GM18507 (cell line): ENCODE measurements at regions not wholly inside any gene's neighbourhood (a gene's known extent, or its start where the extent isn't known, plus 50 kb on each side); places are given as distances from the start of the nearest gene placed in this dataset.
A peak's percentile ranks its signal among the peaks of the same experiment; 100 is the strongest.

Source experiments
- DNase-seq: peaks from one replicate; pipeline ENCODE4 v3.0.0; 2011; ENCODE audit warnings: low read depth; ENCODE audit not compliant: insufficient read length; ENCODE audit errors: extremely low spot score
- FAIRE-seq: peaks from 2 replicates; lab custom pipeline; 2011; peaks lifted over from hg19 to GRCh38; lab: Jason Lieb, UNC

- FAIRE-seq = no peak
- DNase-seq = no peak
These were observed 477.4 kb downstream of the VRK1 start for GRCh38 chr14:97274626-97275025.

DNA sequence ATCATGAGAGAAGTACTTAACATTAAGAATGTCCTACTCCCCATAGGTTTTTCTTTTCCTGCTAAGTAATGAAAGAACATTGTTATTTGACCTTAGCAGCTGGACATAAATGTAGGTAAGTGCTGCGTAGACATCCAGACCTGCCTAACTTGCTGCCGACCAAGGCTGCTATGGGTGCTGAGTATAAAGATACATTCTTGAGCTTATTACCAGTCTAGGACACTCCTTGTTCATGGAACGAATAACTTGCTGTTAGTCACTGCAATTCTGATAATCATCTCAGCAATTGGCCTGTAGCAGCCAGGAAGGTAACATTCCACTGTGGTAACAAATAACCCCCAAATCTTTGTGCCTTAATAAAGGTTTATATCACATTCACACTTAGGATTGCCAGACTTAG is 478.1 kb downstream of the VRK1 start:
- DNase-seq = no peak
- FAIRE-seq = no peak

GRCh38 chr14:97276573-97276972 is 479.4 kb downstream of the VRK1 start:
- FAIRE-seq = no peak
- DNase-seq = no peak

DNA sequence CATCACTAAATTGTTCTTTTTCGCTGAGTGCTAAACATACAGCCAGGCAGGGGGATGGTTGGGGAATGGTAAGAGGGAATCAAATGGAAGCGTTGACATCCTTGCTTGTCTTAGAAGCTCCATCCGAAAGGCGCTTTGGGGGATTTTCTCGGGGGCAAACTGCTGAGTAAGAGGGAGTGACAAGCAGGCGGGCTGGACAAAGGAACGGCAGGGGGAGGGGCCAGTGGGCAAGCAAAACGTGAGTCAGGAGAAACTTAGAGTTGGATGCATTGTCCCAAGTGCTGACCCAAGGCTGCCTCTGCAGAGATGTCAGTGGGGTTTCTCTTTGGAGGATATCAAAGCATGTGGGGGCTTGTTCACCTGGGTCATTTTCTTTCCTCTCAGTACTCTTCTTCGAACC is 480.5 kb downstream of the VRK1 start:
- FAIRE-seq (no peak), DNase-seq (no peak)

DNA sequence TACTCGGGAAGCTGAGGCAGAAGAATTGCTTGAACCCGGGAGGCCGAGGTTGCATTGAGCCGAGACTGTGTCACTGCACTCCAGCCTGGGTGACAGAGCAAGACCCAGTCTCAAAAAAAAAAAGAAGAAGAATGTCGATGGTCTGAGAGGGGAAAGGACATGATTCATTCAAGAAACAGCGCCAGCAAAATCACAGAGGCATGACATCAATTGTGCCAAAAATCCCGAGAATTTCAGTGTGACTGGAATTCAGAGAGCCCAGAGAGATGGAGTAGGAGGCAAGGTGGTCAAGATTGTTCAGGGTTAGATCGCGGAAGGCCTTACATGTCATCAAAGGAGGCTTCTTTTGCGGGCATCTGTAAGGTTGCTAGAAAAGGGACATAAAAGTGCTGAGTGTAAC is 483.3 kb downstream of the VRK1 start:
- DNase-seq (no peak), FAIRE-seq (no peak)

DNA sequence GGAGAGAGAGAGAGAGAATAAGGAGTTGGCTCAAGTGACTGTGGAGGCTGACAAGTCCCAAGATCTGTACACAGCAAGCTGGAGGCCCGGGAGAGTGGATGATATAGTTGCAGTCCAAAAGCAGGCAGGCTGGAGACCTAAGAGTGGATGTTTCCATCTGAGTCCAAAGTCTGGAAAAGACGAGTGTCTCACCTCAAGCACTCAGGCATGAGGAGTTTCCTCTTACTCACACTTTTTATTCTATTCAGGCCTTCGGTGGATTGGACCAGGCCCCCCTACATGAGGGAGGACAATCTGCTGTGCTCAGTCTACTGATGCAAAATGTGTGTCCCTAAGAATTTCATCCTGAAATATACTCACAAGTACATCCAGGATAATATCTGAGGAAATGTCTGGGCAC is 484.6 kb downstream of the VRK1 start:
- DNase-seq (no peak), FAIRE-seq (no peak)

- no peak for DNase-seq
- no peak for FAIRE-seq
These were observed 485.2 kb downstream of the VRK1 start for GRCh38 chr14:97282210-97283004.

GRCh38 chr14:97283005-97283403 is 485.8 kb downstream of the VRK1 start:
- DNase-seq (no peak), FAIRE-seq (no peak)

DNA sequence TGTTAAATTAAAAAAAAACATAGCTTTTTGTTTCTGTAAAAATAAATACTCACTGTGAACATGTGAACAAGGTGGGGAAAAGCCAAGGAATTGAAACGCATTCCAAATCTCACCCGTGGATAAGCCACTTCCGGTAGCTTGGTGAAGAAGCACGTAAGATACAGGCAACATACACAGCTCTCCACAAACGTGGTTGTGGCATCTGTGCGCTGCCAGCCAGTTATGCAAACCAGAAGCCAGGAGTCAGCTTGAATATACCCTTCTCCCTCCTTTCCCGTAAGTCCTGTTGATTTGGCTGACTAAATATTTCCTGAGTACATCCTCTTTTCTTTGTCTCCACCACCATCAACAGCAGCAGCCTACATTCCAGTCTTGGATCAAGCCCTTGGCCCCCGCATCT is 486.2 kb downstream of the VRK1 start:
- DNase-seq (no peak), FAIRE-seq (no peak)

- FAIRE-seq (no peak), DNase-seq (no peak)
These were observed 486.7 kb downstream of the VRK1 start for GRCh38 chr14:97283841-97284240.

DNA sequence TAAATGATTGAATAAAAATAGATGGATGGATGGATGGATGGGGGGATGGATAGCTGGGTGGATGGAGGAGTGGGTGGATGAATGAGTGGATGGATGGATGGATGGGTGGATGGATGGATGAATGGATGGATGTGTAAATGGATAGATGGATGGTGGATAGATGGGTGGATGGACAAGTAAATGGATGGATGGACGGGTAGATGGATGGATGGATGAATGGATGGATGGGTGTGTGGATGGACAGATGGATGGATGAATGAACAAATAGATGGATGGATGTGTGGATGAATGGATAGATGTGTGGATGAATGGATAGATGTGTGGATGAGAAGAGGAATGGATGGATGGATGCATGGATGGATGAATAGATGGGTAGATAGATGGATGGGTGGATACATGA is 490.8 kb downstream of the VRK1 start:
- DNase-seq (no peak), FAIRE-seq (no peak)

DNA sequence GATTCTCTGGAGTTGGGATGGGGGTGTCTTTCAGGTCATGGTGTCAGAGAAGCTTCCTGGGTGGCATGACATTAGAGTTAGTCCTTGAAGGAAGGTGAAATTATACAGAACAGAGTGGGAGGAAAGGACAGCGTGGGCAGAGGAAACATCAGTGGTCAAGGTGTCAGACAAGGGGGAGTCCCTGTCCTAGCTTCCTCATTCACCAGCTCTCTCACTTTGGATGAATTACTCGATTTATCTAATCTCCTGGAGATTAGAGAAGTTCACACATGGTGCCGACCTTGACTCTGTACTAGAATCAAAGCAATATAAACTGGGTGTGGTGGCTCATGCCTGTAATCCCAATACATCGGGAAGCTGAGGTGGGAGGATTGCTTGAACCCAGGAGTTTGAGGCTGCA is 492.9 kb downstream of the VRK1 start:
- peak; percentile 9 for FAIRE-seq

GRCh38 chr14:97290977-97291376 is 493.8 kb downstream of the VRK1 start:
- FAIRE-seq = no peak
- DNase-seq = no peak

More for the DNA sequence above, 492.9 kb downstream of the VRK1 start:
- DNase-seq = no peak

DNA sequence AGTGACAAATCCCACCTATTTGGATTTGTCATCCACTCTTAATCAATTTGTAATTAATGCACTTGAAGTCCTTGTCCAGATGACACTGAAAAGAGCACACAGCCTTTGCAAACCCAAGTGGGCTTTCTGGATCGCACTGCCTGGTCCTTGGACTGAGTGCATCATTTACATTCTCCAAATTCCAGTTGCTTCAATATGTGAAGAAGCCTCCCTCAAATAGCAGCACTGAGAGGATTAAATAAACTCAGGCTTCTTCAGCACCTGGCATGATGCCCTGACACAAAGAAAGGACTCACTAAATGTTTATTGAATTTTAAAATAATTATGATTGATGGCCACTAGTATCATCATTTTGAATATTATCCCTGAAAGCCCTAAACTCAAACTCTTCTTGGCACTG is 496.5 kb downstream of the VRK1 start:
- DNase-seq = no peak
- FAIRE-seq = no peak

- no peak for DNase-seq
- no peak for FAIRE-seq
These were observed 498.0 kb downstream of the VRK1 start for GRCh38 chr14:97295108-97295710.

- DNase-seq (no peak), FAIRE-seq (no peak)
These were observed 499.0 kb downstream of the VRK1 start for GRCh38 chr14:97296176-97296575.

DNA sequence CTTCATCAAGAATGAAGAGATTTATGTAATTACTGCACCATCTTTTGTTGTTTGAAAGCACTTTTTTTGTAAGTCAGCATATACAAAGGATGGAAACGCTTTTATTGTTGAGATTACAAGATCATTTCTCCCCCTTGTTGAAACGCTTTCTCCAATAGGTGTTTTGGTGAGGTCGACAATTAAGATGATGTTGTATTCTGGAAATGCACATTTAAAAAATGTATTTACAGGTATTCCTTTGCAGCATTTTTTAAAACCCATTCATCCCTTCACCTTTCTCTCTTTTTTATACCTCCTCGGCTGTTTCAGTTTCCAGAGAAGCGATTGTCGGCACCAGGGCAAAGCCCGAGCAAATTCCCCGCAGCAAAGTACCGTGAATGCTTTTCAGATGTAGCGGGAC is 499.9 kb downstream of the VRK1 start:
- DNase-seq (no peak), FAIRE-seq (no peak)

GRCh38 chr14:97298331-97298730 is 501.1 kb downstream of the VRK1 start:
- no peak for FAIRE-seq
- DNase-seq = no peak

- no peak for FAIRE-seq
- no peak for DNase-seq
These were observed 501.6 kb downstream of the VRK1 start for GRCh38 chr14:97298736-97299135.

GRCh38 chr14:97299661-97300060 is 502.5 kb downstream of the VRK1 start:
- DNase-seq (no peak), FAIRE-seq (no peak)

DNA sequence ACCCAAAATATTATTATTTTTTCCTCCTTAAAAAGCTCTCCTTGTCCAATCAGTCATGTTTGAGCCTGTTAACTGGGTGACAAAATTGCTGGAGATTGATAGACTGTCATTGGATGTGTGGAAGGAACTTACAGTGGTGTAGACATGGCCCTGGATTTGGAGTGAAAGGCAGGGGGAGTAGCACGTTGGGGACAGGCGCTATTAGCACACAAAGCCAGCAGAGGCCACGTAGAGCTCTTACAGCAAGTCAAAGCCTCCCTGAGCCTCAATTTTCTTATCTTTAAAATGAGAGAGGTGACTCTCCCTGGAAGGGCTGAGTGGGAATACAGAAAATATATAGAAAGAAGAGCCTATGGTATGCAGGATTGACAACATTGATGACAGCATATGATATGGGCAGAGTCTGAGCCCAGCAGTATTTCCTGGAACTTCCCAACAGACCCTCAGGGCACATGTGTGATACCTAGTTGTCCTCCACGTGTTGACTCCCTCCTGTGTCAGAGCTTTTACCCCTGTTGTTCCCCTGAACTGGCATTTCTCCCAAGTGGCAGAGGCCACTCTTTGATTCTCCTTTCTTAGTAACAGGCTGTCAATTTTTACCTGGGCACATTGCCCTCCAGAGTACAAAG is 504.9 kb downstream of the VRK1 start:
- DNase-seq (no peak), FAIRE-seq (no peak)
